Activated gamma-delta T cell treated with anti-CD3 and anti-CD28 coated beads, Interleukin-2, amount 50 U/mL, for 16 hours (primary cell): ENCODE measurements at regions not wholly inside any gene's neighbourhood (a gene's known extent, or its start where the extent isn't known, plus 50 kb on each side); places are given as distances from the start of the nearest gene placed in this dataset.
"Not testable (repeated sequence)": the region's sequence is repeated elsewhere in the genome, so short reads cannot be mapped to it uniquely, and the experiment has no call there.

Experiments
- DNase-seq: peaks from one replicate; pipeline ENCODE4 v3.0.0-alpha.2; 2020; ENCODE audit warnings: low read depth

DNA sequence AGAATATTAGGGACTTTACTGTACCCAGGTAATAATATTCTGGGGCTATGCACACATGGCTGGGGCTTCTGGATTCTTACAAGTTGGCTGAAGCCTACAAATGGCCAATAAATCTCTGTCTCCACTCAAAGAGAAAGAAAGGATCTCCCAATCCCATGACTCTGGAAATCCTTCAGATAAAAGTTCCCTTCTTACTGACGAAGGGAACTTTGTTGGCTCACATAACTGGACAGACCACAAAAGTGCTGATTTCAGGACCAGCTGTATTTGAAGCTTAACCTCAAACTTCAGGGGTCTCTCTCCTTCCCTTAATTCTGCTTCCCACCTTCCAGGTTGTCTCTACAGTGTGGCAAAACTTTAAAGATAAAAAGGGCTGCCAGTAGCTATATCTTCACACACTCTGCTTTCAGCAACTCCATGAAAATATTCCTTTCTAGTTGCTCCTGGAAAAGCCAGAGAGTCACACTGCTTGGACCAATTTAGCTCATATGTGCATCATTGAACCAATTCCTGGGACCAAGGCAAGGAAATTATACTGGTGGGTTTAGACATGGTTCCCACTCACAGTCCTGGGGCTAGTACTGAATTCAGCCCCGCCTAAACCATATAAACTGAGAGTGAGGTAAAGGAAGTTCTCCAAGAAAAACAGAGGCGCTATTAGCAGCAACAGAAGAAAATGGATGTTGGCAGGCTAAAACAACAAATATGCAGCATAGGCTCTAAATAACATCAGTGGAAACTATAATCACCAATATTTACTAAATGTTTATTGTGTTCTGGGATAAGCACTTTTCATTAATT, 290.0 kb upstream of the GADL1 start:
- no peak for DNase-seq

DNA sequence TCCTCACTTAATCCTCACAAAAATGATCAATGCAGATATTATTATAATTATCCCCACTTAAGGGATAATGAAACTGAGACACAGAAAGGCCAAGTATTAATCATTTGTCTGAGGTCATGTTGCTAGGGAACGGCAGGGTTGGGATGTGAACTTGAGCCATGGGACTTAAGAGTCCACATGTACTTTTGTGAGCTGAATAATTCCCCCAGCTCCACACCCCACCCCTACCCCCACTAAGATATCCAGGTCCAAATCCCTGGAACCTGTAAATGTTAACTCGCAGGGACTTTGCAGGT, 290.5 kb upstream of the GADL1 start:
- no peak for DNase-seq

DNA sequence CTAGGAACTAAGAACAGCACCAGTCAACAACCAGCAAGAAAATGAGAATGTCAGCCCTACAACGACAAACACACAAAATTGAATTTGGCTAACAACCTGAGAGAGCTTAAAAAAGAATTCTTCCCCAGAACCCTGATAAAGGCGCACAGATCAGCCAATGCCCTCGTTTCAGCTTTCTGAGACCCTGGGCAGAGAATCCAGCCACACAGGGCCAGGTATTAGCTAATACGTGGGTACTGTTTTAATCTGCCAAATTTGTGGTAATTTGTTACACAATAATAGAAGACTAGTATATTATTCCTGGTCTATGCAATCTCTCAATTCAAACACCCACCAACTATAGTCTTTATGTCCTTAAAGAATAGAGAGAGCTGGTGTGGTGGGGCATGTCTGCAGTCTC, 291.6 kb upstream of the GADL1 start:
- no peak for DNase-seq

DNA sequence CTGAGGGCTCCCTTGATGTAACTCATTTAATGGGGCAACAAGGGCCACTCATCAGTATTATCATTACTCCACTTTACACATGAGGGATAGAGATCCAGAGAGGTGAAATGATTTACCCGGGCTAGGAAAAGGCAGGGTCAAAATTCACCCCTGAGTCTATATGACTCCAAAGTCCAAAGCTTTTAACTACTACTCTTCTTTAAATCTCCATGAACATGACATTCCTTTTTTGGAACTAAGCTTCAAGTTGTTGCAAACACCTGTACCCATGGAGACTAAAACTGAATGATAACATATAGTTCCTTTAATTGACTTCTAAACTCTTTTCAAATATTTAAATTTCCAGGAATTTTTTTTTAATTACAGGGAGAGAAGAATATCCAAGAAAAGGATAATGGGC, 292.9 kb upstream of the GADL1 start:
- no peak for DNase-seq

DNA sequence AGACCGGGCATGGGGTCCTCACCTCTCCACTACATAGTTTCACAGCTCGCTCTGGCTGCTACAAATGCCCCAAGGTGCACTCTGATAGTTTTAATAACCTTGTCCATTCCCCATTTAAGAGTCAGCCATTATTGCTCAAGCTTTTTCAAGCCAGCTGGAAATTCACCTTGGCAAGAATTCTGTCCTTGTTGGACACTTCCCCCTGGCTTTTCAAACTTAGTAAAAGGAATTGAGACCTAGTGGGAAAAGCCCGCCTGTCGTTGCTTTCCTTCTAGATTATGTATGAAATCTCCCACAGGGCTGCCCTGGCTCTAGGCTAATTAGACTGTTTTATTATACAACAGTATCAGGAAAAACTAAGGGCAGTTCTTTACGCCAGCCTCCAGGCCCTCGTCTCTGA, 293.7 kb upstream of the GADL1 start:
- no peak for DNase-seq

DNA sequence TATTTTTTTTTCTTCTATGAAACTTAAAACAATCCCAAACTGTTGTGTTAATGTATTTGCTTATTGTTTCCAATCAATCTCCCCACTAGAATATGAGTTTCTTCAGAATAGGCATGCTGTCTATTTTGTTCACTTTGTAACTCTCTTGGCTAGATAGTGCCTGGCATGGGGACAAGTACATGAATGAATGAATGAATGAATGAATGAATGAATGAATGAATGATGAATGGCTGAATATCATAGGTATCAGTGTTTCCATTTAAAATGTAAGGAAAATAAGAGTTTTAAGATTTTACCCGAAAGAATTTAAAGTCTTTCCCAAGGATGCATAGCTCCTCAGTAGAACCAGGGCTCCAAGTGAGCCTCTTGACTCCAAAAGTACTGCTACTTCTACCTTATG, 294.9 kb upstream of the GADL1 start:
- DNase-seq, result no peak

DNA sequence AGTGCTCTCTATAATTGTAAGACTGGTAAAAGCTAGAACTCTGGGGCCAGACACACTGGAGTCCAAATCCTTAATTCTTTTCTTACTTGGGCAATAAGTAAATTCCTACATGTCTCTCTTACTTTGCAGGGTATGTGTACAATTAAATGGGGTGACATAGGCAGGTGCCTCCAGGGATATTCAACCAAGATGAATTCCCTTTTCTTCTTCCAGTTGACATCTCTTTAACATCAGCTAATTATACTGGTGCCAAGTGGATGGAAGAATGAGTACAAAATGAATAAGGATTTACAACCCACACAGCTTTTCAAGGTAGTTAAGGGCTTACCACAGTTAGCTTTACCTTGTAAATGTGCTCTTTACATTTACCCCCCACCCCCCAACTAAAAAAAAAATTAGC, 295.5 kb upstream of the GADL1 start:
- no peak for DNase-seq

DNA sequence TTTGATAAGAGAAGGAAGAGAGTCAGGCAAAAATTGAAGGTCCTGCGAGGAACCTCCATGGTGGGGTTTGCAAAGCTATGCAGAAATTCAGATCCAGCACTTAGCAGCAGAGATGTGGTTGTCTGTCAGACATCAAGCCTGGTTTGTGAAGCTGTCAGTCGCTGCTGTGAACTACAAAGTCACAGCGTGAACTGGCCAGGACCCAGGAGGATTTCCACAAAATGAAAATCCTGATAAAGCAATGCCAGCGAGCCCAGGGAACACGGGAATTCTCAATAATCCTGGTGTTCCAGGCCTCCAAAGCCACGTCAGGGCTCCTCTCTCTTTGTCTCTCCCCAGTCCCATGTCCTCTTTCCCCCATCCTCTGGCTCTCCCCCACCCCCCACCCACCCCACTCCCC, 296.9 kb upstream of the GADL1 start:
- no peak for DNase-seq

DNA sequence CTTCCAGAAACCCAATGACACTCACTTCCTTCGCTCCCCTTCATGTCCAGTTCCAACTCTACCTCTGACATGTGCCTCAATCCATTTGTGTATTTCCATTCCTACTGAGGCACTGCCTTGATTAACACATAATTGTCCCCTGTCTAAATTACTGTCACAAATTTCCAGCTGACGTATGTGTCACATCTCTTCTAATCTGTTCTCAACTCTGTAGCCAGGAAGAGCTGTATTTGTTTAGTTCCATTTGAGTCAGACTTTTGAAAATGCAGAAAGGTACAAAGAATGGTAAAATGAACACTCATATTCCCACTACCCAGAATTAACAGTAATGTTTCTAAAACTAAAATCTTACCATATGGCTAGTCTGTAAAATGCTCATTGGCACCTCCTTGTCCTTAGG, 299.0 kb upstream of the GADL1 start:
- no peak for DNase-seq

DNA sequence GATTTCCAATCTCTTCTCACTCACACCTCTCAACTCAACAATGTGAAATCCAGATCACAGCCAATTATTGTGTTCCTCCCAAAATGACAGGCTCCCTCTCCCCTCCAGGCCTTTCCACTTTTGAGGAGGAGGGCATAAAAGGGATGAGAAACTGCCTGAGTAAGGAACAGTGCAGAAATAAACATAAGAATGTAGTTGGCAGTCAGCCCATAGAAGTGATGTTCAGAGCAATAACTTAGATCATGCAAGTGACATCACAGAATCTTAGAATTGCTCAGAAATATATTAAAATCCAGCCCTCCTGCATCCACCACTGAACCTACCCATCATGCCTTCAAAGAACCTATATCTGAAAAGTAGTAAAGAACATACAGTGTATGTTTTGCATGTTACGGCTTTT, 299.4 kb upstream of the GADL1 start:
- DNase-seq, result no peak

DNA sequence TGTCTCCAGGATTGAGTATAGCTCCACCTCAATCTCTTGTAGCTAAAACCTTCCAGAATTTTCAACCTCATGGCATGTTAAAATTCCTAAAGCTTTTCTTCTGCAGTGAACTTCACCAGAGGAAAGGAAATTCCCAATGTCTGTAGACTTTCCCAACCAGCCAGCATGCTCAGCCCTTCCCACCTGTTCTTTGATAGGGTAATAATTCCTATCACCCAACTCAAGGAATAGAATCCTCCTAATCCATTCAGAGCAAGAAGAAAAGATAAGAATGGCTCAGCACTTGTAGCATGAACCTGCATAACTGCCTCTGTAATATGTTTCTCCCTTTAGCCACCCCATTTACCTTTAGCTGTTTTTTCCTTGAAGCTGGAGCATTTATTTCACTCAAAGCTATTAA, 301.8 kb upstream of the GADL1 start:
- DNase-seq, result no peak

DNA sequence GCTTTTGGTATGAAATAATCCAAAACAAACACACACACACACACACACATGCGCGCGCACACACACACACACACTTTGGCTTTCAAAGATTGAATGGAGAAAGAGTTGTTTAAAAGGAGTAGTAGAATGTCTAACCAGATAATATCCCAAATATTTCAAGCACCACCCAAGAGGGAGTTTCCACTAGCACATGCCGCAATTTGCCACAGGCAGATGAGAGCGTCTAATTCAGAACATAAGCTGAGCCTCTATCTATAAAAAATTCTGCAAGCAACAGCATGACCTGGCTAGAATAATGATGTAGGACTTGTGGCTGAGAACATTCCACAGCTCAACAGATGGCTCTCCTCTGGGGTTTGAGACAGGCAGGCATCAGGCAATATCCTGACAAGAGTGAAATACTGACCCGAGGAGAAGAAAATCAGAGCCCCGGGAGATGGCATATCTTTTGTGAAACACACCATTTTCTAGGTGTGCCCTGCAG, 302.5 kb upstream of the GADL1 start:
- no peak for DNase-seq

DNA sequence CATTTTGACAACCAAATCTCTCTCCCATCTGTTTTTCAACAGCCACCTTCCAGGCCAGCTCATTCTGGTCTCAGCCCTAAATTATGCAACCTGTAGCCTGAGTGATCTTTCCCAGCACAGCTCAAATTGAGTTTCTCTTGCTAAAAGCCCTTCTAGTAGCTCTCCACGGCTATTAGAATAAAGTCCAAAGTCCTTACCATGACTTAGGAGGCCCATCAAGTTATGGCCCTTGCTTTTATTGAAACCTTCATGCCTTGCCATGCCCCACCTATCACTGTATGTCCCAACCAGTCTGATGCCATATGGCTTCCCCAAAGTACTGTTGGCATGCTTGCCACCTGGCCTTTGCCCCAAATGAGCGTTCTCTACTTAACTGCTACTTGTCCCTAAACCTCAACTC, 303.5 kb upstream of the GADL1 start:
- no peak for DNase-seq

DNA sequence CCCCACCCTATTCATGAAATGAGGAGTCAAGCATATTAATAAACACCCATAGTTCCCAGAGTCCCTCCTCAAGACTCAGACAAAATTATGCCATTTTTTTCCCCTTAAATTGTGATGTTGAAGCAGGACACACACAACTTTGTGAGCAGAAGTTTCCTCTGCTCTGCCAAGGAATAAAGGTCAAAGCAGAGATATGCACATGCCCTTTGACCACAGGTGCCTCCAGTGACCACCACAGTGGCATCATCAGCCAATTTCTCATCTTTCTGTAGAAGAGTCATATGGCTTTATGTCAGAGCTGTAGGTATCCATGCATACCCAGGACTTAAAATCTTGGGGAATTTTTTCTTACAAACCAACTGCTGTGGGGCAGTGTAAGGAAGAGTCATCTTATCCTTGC, 304.4 kb upstream of the GADL1 start:
- DNase-seq, result no peak

DNA sequence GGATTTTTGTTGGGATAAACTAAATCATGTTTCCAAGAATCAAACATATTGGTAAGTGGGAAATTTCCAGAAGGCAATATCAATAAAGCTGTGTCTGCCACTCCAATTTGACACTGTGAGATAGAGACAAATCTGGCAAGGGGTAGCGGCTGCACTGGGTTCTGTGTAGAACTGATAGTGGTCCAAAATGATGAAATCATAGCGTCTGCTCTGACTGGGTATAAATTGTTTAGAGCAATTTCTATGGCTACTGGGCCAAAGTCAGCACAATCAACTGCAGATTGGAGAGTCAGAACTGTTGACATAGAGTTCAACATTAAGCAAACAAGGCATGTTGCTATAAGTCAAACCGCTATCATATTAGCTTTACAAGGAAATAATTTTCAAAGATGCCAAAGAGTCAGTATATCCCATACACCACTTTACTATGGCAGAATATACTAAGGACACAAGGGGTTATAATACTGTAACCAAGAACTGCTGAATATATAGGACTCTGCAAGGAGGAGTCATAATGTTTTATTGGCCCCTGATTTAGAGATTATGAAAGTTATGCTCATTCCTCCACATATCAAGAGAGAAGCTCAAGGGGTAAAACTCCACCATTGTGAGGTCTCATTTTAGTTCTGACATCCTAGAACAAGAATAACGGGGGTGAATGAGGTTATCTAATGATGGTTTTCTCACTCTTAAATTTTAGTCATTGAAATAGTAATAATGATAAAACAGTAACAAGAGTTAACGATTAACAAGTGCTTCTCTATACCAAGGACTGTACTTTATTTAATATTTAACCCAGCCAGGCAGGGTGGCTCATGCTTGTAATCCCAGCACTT, 309.7 kb upstream of the GADL1 start:
- DNase-seq, result no peak

DNA sequence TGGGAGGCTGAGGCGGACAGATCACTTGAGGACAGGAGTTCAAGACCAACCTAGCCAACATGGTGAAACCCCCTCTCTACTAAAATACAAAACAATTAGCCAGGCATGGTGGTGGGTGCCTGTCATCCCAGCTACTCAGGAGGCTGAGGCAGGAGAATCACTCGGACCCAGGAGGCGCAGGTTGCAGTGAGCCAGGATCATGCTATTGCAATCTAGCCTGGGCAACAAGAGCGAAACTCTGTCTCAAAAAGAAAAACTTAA, 310.3 kb upstream of the GADL1 start:
- DNase-seq, result not testable (repeated sequence)

DNA sequence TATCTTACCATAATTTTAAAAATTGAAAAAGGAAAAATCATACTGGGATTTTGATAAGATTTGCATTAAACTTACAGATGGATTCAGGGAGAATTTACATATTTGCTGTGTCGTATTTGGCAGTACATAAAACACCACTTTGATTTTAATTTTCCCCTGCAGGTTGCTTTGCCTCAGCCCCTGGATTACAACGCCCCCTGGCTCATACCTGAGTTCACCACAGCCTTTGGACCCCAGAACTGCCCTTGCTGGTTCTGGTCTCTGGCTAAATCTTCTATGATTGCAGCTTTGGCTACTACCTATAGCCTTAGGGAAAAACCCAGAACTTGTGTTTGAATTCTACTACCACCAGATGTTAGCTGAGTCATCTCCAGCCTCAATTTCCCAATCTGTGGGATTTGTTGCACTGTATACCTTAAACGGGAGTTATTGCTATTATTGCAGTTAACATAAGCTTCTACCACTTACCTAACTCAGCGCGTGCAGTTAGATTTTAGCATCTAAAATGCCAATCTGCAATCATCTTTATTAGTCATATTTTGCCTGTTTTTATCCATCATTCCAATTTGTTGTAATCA, 315.7 kb upstream of the GADL1 start:
- DNase-seq, result no peak

DNA sequence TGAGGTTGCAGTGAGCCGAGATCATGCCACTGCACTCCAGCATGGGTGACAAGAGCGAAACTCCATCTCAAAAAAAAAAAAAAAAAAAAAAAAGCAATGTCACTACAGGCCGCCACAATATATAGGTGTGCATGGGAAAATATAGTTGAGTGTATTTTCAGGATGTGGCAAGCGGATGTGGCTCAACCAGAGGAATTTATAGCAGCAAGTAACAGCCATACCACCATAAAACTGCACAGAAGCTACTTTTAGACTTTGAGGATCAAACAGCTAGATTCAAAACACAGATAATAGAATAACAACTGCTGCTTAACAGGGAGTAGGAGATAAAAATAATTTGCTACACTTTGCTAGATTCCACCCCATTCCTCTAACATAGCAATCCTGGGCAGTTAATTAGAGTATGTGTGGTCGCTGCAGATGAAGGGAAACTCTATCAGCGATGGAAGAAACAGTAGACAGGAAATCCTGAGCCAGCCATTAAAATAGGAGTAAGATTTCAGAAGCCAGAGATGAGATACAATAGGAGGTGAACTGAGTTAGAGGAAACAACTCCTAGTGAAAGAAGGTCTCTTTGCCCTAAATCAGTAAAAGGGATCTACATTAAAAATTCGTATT, 318.7 kb upstream of the STT3B start:
- DNase-seq, result no peak

DNA sequence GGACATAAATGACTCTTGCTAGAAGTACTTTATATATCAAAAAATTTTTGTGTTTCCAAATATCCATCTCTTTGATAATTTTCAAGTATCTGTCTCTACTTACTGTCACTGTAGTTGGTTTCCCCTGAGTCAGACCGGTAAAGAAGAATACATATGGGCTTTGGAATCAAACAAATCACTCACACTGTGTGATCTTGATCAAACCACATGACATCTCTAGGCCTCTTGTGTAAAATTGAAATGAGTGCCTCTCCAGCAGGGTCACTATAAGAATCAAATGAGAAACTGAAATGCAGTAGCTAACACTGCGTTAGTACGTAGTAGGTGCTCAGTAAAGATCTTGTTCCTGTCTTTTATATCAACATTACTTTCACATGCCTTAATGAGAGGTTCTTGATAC, 314.6 kb upstream of the STT3B start:
- DNase-seq, result no peak

DNA sequence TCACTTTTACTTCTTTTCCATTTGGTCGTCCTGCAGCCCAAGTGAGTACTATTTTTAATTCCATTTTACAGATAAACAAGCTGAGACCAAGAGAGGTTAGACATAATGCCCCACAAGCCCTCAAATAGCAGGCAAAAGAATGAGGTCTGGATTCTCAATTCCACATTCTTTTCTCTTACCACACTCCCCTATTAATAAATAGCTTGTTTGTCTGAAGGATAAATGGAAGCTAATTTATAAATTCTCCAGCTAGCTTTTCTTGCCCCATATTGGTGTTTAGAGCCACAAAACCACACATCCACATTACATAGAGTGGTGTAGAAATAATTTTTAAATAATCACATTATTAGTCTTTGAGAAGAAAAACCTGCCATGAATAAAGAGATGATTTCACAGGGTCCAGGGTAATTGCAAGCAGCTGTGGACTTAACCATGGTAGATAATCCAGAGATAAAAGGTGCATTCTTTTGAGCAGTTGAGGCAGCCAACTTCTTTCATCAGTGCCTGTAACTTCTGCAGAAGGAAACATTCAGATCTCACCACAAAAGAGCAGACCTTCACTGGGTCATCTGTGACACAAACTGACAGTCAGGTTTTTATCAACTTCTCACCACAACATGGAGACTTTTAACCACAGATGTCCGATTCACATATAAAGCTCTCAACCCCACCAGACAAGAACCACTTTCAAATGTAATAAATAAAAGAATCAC, 313.4 kb upstream of the STT3B start:
- DNase-seq, result no peak

DNA sequence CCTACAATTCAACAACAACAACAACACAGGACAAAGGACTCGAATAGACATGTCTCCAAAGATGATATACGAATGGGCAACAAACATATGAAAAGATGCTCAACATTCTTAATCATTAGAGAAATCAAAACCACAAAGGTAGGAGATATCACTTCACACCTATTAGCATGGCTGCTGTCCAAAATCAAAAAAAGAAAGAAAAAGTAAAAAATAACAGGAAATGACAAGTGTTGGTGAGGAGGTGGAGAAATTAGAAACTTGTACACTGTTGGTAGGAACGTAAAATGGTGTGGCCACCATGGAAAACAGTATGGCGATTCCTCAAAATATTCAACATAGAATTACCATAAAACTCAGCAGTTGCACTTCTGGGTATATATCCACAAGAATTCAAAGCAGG, 312.3 kb upstream of the STT3B start:
- DNase-seq, result no peak

DNA sequence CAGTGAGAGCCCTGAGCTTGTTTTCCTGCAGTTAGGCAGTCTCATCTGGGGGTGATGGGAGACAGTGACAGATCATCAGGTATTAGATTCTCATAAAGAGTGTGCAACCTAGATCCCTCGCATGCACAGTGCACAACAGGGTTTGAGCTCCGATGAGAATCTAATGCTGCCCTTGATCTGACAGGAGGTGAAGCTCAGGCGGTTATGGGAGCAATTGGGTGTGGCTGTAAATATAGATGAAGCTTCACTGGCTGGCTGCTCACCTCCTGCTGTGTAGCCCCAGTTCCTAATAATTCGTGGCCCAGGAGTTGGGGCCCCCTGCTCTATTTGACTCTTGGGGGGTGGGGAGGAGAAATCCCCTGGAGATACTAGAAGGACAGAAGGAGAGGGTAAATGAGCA, 309.4 kb upstream of the STT3B start:
- DNase-seq, result no peak

DNA sequence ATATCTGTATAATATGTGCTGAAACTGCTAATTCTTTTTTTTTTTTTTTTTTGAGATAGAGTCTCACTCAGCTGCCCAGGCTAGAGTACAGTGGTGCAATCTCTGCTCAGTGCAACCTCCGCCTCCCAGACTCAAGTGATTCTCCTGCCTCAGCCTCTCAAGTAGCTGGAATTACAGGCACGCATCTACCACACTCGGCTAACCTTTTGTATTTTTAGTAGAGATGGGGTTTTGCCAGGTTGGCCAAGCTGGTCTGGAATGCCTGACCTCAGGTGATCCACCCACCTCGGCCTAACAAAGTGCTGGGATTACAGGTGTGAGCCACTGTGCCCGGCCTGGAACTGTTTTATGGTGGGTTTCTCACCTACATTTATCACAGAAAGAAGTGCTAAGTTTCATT, 307.8 kb upstream of the STT3B start:
- no peak for DNase-seq
